Pulmonary artery endothelial cell (primary cell): ENCODE measurements at regions not wholly inside any gene's neighbourhood (a gene's known extent, or its start where the extent isn't known, plus 50 kb on each side); places are given as distances from the start of the nearest gene placed in this dataset.

Experiments used
- DNase-seq: peaks from one replicate; pipeline ENCODE4 v3.0.0-alpha.2; 2011; ENCODE audit warnings: low read depth, low spot score

- DNase-seq: no peak
Observed at GRCh38 chr5:123906698-123907295, 394.8 kb downstream of the CSNK1G3 start.

GRCh38 chr5:123885081-123885480 lies 373.1 kb downstream of the CSNK1G3 start:
- DNase-seq: no peak

GRCh38 chr5:123882965-123883345 lies 371.0 kb downstream of the CSNK1G3 start:
- no peak for DNase-seq

- DNase-seq: no peak
Observed at GRCh38 chr5:123882319-123882964, 370.5 kb downstream of the CSNK1G3 start.

GRCh38 chr5:123881759-123882244 lies 369.8 kb downstream of the CSNK1G3 start:
- DNase-seq: no peak

- DNase-seq: no peak
Observed at GRCh38 chr5:123880875-123881274, 368.9 kb downstream of the CSNK1G3 start.

GRCh38 chr5:123879071-123879470 lies 367.1 kb downstream of the CSNK1G3 start:
- DNase-seq: no peak

- DNase-seq: no peak
Observed at GRCh38 chr5:123876276-123876790, 364.4 kb downstream of the CSNK1G3 start.

GRCh38 chr5:123875561-123876275 lies 363.7 kb downstream of the CSNK1G3 start:
- no peak for DNase-seq

GRCh38 chr5:123874600-123875201 lies 362.7 kb downstream of the CSNK1G3 start:
- DNase-seq: no peak

GRCh38 chr5:123873846-123874245 lies 361.9 kb downstream of the CSNK1G3 start:
- DNase-seq: no peak

GRCh38 chr5:123871373-123871772 lies 359.4 kb downstream of the CSNK1G3 start:
- DNase-seq: no peak

- DNase-seq: no peak
Observed at GRCh38 chr5:123868881-123869280, 356.9 kb downstream of the CSNK1G3 start.

- no peak for DNase-seq
Observed at GRCh38 chr5:123868267-123868666, 356.3 kb downstream of the CSNK1G3 start.

- DNase-seq: no peak
Observed at GRCh38 chr5:123865641-123866040, 353.7 kb downstream of the CSNK1G3 start.

- no peak for DNase-seq
Observed at GRCh38 chr5:123864578-123864977, 352.6 kb downstream of the CSNK1G3 start.

GRCh38 chr5:123858938-123859337 lies 347.0 kb downstream of the CSNK1G3 start:
- no peak for DNase-seq

GRCh38 chr5:123856766-123857165 lies 344.8 kb downstream of the CSNK1G3 start:
- DNase-seq: no peak

- no peak for DNase-seq
Observed at GRCh38 chr5:123855609-123856008, 343.6 kb downstream of the CSNK1G3 start.

- DNase-seq: no peak
Observed at GRCh38 chr5:123845356-123846100, 333.6 kb downstream of the CSNK1G3 start.

- DNase-seq: no peak
Observed at GRCh38 chr5:123844873-123845272, 332.9 kb downstream of the CSNK1G3 start.
